K562 (cell line): ENCODE measurements at regions not wholly inside any gene's neighbourhood (a gene's known extent, or its start where the extent isn't known, plus 50 kb on each side); places are given as distances from the start of the nearest gene placed in this dataset.

ENCODE experiments used
- BACH1 ChIP-seq: fragments of 200-800 bp; sonication (Bioruptor generic); IDR thresholded peaks from 2 replicates; pipeline ENCODE4 v1.6.1; 2016; ENCODE audit warnings: missing genetic modification characterization, missing compliant biosample characterization
- C11orf30 ChIP-seq: fragments of 450-650 bp; IDR thresholded peaks from 2 replicates; pipeline ENCODE4 v1.6.1; 2016; ENCODE audit warnings: low read depth, mild to moderate bottlenecking
- MAFG ChIP-seq: fragments of 450-650 bp; conservative IDR thresholded peaks from 2 replicates; pipeline ENCODE4 v1.6.1; 2016; ENCODE audit warnings: missing genetic modification characterization, missing compliant biosample characterization
- MLLT1 ChIP-seq, 2 experiments: fragments of 450-650 bp; IDR thresholded peaks; 2 replicates each; pipeline ENCODE4 v1.6.1; 2016
- RFX5 ChIP-seq: IDR thresholded peaks from 2 replicates; pipeline ENCODE4 v1.6.1; 2011; ENCODE audit warnings: low read depth, mild to moderate bottlenecking, improper control_type of control experiment, low read length
- TSC22D4 ChIP-seq: fragments of 450-650 bp; IDR thresholded peaks from 2 replicates; pipeline ENCODE4 v1.6.1; 2016; ENCODE audit warnings: missing genetic modification characterization, missing biosample characterization, control low read depth
- ZC3H4 ChIP-seq: sonication (generic); formaldehyde crosslinking; IDR thresholded peaks from 2 replicates; pipeline ENCODE4 v1.9.0; 2021; ENCODE audit warnings: missing genetic modification reagents, borderline replicate concordance
- ZNF197 ChIP-seq: fragments of 200-800 bp; sonication (Bioruptor generic); IDR thresholded peaks from 2 replicates; pipeline ENCODE4 v1.6.1; 2016; ENCODE audit warnings: low read depth, missing genetic modification characterization, missing compliant biosample characterization
- ZNF280B ChIP-seq: fragments of 250-450 bp; sonication (Bioruptor Pico); IDR thresholded peaks from 2 replicates; pipeline ENCODE4 v1.5.1; 2021; ENCODE audit warnings: mild to moderate bottlenecking
- ZNF316 ChIP-seq: fragments of 450-650 bp; IDR thresholded peaks from 2 replicates; pipeline ENCODE4 v1.6.1; 2016
- ZNF551 ChIP-seq: fragments of 250-450 bp; sonication (Bioruptor Pico); IDR thresholded peaks from 2 replicates; pipeline ENCODE4 v1.5.0; 2021; ENCODE audit warnings: mild to moderate bottlenecking, moderate library complexity

- TF ChIP-seq ZNF280B (no peak), MLLT1 (IDR thresholded peaks at IDR 0.05) (no peak), RFX5 (no peak), ZC3H4 (CRISPR knock-in tag) (no peak), ZNF551 (CRISPR knock-in tag) (no peak), TSC22D4 (no peak), ZNF316 (peak; percentile 47; the same call in 1 of the 2 replicates), MAFG (tag) (peak; percentile 44; the same call in 1 of the 2 replicates), BACH1 (tag) (no peak), C11orf30 (peak; percentile 19; the same call in 1 of the 2 replicates), ZNF197 (CRISPR knock-in tag) (no peak)
Measured at GRCh38 chr9:87211669-87212068, 264.4 kb upstream of the GAS1 start (continued).
